Fibroblast of the aortic adventitia (primary cell): ENCODE measurements at regions not wholly inside any gene's neighbourhood (a gene's known extent, or its start where the extent isn't known, plus 50 kb on each side); places are given as distances from the start of the nearest gene placed in this dataset.

Experiments used
- DNase-seq: peaks from one replicate; pipeline ENCODE4 v3.0.0-alpha.2; 2010; ENCODE audit warnings: low read depth
- H3K4me3 ChIP-seq: 2 replicates; pipeline ENCODE4 v1.5.1; 2011; ENCODE audit warnings: low read depth, mild to moderate bottlenecking, control low read depth, low read length, moderate library complexity
- TF ChIP-seq, protein P1 (sequence below): IDR thresholded peaks from 2 replicates; pipeline ENCODE4 v1.5.1; 2011; ENCODE audit warnings: mild to moderate bottlenecking, low read length, control low read depth, inconsistent platforms; ENCODE audit not compliant: insufficient read depth

- TF ChIP-seq, protein P1, sequence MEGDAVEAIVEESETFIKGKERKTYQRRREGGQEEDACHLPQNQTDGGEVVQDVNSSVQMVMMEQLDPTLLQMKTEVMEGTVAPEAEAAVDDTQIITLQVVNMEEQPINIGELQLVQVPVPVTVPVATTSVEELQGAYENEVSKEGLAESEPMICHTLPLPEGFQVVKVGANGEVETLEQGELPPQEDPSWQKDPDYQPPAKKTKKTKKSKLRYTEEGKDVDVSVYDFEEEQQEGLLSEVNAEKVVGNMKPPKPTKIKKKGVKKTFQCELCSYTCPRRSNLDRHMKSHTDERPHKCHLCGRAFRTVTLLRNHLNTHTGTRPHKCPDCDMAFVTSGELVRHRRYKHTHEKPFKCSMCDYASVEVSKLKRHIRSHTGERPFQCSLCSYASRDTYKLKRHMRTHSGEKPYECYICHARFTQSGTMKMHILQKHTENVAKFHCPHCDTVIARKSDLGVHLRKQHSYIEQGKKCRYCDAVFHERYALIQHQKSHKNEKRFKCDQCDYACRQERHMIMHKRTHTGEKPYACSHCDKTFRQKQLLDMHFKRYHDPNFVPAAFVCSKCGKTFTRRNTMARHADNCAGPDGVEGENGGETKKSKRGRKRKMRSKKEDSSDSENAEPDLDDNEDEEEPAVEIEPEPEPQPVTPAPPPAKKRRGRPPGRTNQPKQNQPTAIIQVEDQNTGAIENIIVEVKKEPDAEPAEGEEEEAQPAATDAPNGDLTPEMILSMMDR, result no peak
- no peak for DNase-seq
- H3K4me3 ChIP-seq, result no peak overlapping the region
Measured at GRCh38 chr1:29559056-29559455, 322.7 kb downstream of the PTPRU start.

DNA sequence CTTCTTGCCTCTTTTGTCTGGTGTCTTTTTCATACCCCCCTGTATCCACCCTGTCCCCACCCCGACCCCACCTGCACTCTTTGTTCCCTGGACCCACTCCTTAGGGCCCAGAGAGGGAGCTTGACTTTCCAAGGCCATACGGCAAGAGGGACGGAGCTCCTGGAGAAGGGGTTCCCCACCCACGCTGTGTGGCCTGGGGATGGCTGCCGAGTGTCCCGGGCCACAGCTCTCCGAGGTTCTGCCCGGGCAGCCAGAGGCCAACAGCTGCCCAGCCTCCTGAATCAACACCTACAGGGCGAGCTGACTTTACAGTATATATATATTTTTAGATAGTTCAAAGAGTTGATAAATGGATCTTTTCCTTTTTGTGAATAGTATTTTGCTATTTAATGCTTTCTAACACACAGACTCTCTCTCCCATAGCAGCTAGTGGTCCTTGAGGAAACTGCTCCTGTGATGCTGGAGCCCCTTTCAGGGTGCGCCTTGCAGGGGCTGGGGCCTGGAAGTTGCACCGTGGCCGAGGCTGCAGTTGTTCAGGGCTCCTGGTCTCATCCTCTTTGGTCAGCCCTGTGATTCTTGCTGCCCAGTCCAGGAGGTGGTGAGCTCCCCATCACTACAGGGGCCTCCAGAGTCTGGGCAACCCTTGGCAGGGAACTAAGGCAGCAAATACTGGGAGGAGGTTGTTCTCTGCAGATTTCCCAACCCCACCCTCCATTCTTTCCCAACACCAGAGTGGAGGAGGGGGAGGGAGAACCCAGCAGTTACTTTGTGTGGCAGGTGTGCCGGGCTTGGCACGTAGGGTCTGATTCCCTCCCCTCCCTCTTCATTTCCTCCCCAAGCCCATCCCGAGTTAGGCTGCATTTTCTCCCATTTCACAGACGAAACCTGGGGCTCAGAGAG is 321.6 kb downstream of the PTPRU start:
- H3K4me3 ChIP-seq, result no peak overlapping the region
- DNase-seq, result no peak
- TF ChIP-seq, protein P1, result no peak

DNA sequence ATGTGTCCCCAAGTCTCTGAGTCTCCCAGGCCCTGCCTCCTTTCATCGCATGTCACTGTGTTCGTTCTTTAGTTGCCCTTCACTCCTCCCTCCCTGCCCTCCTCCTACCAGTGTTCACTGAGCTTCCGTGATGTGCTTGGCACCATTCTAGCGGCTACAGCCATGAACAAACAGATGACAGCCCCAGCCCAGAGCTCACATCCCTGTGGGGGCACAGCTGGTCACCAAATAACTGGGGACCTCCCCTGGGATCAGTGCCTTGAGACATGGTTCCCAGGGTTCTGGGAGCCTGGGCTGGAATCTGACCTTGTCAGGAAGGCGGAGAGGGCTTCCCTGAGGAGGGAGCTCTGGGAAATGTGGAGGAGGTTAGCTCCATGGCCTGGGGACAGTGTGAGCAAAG is 320.7 kb downstream of the PTPRU start:
- TF ChIP-seq, protein P1, result no peak
- no peak overlapping the region for H3K4me3 ChIP-seq
- no peak for DNase-seq

GRCh38 chr1:29556657-29557056 is 320.3 kb downstream of the PTPRU start:
- DNase-seq, result no peak
- TF ChIP-seq, protein P1, result no peak
- H3K4me3 ChIP-seq, result no peak overlapping the region

DNA sequence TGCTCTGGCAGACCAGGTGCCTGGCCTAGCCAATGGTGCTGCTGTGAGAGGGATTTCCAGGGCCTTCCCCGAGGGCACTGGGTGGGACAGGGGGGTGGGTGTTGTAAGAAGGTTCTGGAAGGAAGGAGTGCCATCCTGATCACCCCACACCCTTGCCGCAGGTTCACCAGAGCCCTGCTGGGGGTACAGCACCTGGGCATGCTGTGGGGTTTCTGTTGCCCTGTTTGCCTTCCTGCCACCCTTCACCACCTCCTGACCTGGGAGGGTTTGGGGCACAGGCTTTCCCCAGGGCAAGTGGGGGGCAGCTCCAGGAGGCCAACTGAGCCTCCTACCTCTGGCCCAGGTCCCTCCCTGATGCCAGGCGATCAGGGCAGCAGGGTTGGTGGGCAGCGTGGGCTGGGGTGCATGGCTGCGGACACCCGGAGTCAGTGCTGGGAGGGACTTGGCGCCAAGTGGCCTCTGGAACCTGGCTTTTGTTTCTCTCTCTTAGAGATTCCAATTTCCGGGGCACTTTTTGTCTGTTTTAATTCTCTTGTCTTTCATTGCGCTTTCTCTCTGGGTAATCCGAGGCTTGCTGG is 318.8 kb downstream of the PTPRU start:
- H3K4me3 ChIP-seq, result no peak overlapping the region
- no peak for DNase-seq
- TF ChIP-seq, protein P1, result no peak

GRCh38 chr1:29554208-29554778 is 318.0 kb downstream of the PTPRU start:
- no peak overlapping the region for H3K4me3 ChIP-seq
- TF ChIP-seq, protein P1, result no peak
- no peak for DNase-seq
